22Rv1 (cell line): ENCODE measurements at regions not wholly inside any gene's neighbourhood (a gene's known extent, or its start where the extent isn't known, plus 50 kb on each side); places are given as distances from the start of the nearest gene placed in this dataset.

Experiments used
- CTCF ChIP-seq: fragments of 450-650 bp; IDR thresholded peaks from 2 replicates; pipeline ENCODE4 v1.5.1; 2017; ENCODE audit warnings: mild to moderate bottlenecking
- ZFX ChIP-seq: fragments of 450-650 bp; IDR thresholded peaks from 2 replicates; pipeline ENCODE4 v1.6.1; 2017; ENCODE audit warnings: antibody characterized with exemption, borderline replicate concordance

GRCh38 chr11:105398636-105399035, 211.2 kb upstream of the GRIA4 start:
- TF ChIP-seq CTCF (no peak), ZFX (no peak)
